Lung (tissue), 11 donors: ENCODE measurements at regions not wholly inside any gene's neighbourhood (a gene's known extent, or its start where the extent isn't known, plus 50 kb on each side); places are given as distances from the start of the nearest gene placed in this dataset.
A peak's percentile ranks its signal among the peaks of the same experiment; 100 is the strongest.

Source experiments
- ATAC-seq: fragments of 200-7000 bp; cut with Tn5 transposase; one replicate; pipeline ENCODE4 v1.9.1; 2020; ENCODE audit warnings: moderate number of reproducible peaks; ENCODE audit not compliant: insufficient read depth, low FRiP score
- DNase-seq, 3 donors: peaks; one replicate each; pipeline ENCODE4 v3.0.0-alpha.2; 2013 to 2017
- H3K27ac ChIP-seq, 2 donors: one replicate each; pipeline ENCODE4 v1.5.1; 2013; ENCODE audit warnings: mild to moderate bottlenecking in 2 of 2, moderate library complexity in 2 of 2, control low read depth in 1 of 2, inconsistent platforms in 1 of 2, low read depth in 1 of 2, low read length in 1 of 2
- H3K27me3 ChIP-seq, 3 donors: one replicate each; pipeline ENCODE4 v1.5.1; 2013; ENCODE audit warnings: low read length in 2 of 3; ENCODE audit not compliant: control insufficient read depth in 3 of 3, insufficient read depth in 3 of 3
- H3K36me3 ChIP-seq, 4 donors: one replicate each; pipeline ENCODE4 v1.5.1; 2013; ENCODE audit warnings: low read length in 4 of 4, mild to moderate bottlenecking in 1 of 4, moderate library complexity in 1 of 4; ENCODE audit not compliant: control insufficient read depth in 4 of 4, insufficient read depth in 4 of 4
- H3K4me1 ChIP-seq, 5 donors: one replicate each; pipeline ENCODE4 v1.5.1; 2013; ENCODE audit warnings: low read length in 5 of 5, mild to moderate bottlenecking in 2 of 5, moderate library complexity in 1 of 5; ENCODE audit not compliant: control insufficient read depth in 5 of 5, insufficient read depth in 5 of 5
- H3K4me3 ChIP-seq: one replicate; pipeline ENCODE4 v1.5.1; 2013; ENCODE audit warnings: mild to moderate bottlenecking, control low read depth, moderate library complexity
- H3K9ac ChIP-seq, 2 donors: one replicate each; pipeline ENCODE4 v1.5.1; 2013; ENCODE audit warnings: low read length in 2 of 2, control low read depth in 1 of 2; ENCODE audit not compliant: insufficient read depth in 1 of 2
- H3K9me3 ChIP-seq, 4 donors: one replicate each; pipeline ENCODE4 v1.5.1; 2013; ENCODE audit warnings: low read length in 3 of 4, mild to moderate bottlenecking in 1 of 4, moderate library complexity in 1 of 4; ENCODE audit not compliant: control insufficient read depth in 4 of 4, insufficient read depth in 3 of 4
- CTCF ChIP-seq: IDR thresholded peaks from 2 replicates; pipeline ENCODE4 v1.5.1; 2012; ENCODE audit warnings: mild to moderate bottlenecking; ENCODE audit errors: control extremely low read depth, extremely low read depth
- whole genome bisulfite sequencing, 2 donors: extraction: QIAGEN DNeasy Blood & Tissue Kit; methylation state at CpG; one replicate each; pipeline ENCODE4 v1.1.7; 2013; 5-methylcytosine and 5-hydroxymethylcytosine counted together
- donor health status: control.
- donor health status: control.
- donor health status: Bipolar disorder and iron deficiency.
- donor health status: healthy.
- donor health status: DM: yes; HTN: yes; CAD: no.

GRCh38 chr4:20506827-20507226, 193.4 kb upstream of the PACRGL start:
- peaks cover 0 to 8% (median 4%) of the 10 kb centered on the region in 5 donors for H3K4me1 ChIP-seq
- WGBS, 2 donors = 79 to 85% methylated on average over 2 of the region's 2 CpGs
- H3K27ac ChIP-seq = no peak overlapping the region
- no peaks in the 10 kb centered on the region for H3K27me3 ChIP-seq
- no peak overlapping the region for H3K4me3 ChIP-seq
- DNase-seq (no peak), ATAC-seq (no peak)
- H3K9me3 ChIP-seq = no peaks in the 10 kb centered on the region
- peaks cover 0 to 15% (median 0%) of the 10 kb centered on the region in 4 donors for H3K36me3 ChIP-seq
- no peak overlapping the region for H3K9ac ChIP-seq
- no peak for TF ChIP-seq CTCF

- ATAC-seq (no peak), DNase-seq (no peak)
- no peak for TF ChIP-seq CTCF
- Histone ChIP-seq H3K4me3 (no peak overlapping the region), H3K9me3 (no peaks in the 10 kb centered on the region), H3K36me3 (peaks cover 0 to 13% (median 0%) of the 10 kb centered on the region in 4 donors), H3K27ac (no peak overlapping the region), H3K9ac (no peak overlapping the region), H3K27me3 (no peaks in the 10 kb centered on the region), H3K4me1 (peaks cover 0 to 8% (median 0%) of the 10 kb centered on the region in 5 donors)
- WGBS, 2 donors = 83 to 86% methylated on average over 2 of the region's 2 CpGs
Observed at GRCh38 chr4:20509315-20509714, 190.9 kb upstream of the PACRGL start.

- H3K36me3 ChIP-seq = peaks cover 0 to 20% (median 2%) of the 10 kb centered on the region in 4 donors
- H3K27ac ChIP-seq = no peak overlapping the region
- WGBS, 2 donors = 79 to 85% methylated on average over 7 of the region's 7 CpGs
- no peak overlapping the region for H3K9ac ChIP-seq
- H3K4me3 ChIP-seq = no peak overlapping the region
- peaks cover 0 to 7% (median 0%) of the 10 kb centered on the region in 5 donors for H3K4me1 ChIP-seq
- no peaks in the 10 kb centered on the region for H3K9me3 ChIP-seq
- H3K27me3 ChIP-seq = no peaks in the 10 kb centered on the region
- no peak for TF ChIP-seq CTCF
- DNase-seq = peak in 1 of 3 donors; percentile 66
- no peak for ATAC-seq
Observed at GRCh38 chr4:20512033-20512792, 188.0 kb upstream of the PACRGL start.

- Histone ChIP-seq H3K4me3 (no peak overlapping the region), H3K36me3 (peaks cover 0 to 20% (median 2%) of the 10 kb centered on the region in 4 donors), H3K27ac (no peak overlapping the region), H3K27me3 (no peaks in the 10 kb centered on the region), H3K4me1 (peaks cover 0 to 7% (median 0%) of the 10 kb centered on the region in 5 donors), H3K9me3 (no peaks in the 10 kb centered on the region), H3K9ac (no peak overlapping the region)
- 75 to 83% methylated on average over 5 of the region's 5 CpGs for WGBS, 2 donors
- ATAC-seq (no peak), DNase-seq (no peak)
- TF ChIP-seq CTCF = no peak
Observed at GRCh38 chr4:20512985-20513384, 187.3 kb upstream of the PACRGL start.
